HG03097 (cell line): ENCODE measurements at regions not wholly inside any gene's neighbourhood (a gene's known extent, or its start where the extent isn't known, plus 50 kb on each side); places are given as distances from the start of the nearest gene placed in this dataset.

Experiments
- ATAC-seq: cut with Tn5 transposase; IDR thresholded peaks from one replicate; pipeline ENCODE4 v1.9.1; 2021; ENCODE audit not compliant: unreplicated experiment, low FRiP score

- ATAC-seq, result no peak
Observed at GRCh38 chr9:129278391-129279237, 100.6 kb upstream of the IER5L start.

DNA sequence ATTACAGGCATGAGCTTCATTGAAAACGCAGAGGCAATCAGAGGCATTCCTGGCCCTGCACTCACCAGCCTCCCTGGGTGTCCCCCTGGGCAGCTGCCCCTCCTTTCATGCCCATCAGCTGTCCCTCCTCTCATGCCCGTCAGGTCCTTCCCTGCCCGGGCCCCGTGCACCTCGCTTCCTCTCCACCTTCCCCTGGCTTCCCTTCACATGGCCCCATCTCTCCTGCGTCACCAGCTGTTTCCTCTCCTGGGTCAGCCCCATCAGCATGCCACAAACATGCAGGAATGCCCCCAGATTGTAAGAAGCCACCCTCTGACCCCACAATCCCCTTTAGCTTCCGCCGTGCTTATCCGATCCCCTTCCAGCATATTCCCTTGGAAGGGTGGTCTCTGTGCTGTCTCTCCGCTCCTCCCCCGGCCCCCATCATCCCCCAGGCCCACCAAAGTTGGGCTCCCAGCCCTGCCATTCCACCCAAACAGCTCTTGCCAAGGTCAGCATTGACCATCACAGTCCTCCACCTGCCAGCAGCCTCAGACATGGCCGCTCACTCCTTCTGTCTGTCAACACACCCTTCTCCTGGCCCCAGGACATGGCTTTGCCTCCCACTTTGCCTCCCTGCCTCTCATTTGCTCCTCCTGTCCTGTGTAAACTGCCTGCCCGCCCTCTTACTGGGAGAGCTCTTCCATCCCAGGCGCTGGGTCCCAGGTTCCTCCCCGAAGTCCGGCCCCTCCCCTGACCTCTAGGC is 98.6 kb upstream of the IER5L start:
- no peak for ATAC-seq

- no peak for ATAC-seq
Observed at GRCh38 chr9:129275626-129276247, 97.7 kb upstream of the IER5L start.

GRCh38 chr9:129273941-129274684 is 96.1 kb upstream of the IER5L start:
- no peak for ATAC-seq

DNA sequence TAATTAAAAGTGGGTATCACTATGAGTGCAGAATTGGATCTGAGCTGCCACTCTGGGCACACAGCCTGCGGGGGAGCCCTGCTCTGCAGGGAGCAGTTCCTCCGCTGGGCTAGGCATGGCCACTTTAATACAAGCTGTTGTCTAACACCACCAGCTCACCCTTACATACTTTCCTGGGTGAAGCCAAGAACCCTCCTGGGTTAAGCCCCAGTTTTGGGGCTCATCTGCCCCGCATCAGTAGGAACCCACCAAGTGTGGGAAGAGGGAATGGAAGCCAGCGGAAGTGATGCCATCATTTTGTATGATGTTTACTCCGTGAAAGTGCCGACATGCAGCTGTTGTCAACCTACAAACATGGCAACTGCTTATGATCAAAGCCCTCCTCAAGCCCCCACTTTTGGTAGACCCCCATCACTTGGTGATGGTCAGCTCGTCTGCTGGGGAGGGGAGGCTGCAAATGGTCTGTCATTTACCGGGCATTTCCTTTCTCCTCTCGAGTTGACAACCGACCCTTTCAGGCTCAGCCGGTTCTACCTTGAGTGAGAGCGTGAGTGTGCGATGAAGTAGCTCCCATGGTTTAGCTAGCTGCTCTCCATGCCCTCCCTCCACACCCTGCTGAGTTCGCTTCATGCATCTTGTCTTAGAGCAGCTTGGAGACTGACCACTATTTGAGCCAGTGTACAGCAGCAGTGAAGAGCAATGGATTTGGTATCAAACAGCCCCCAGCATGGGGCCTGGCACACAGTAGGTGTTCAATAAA is 95.3 kb upstream of the IER5L start:
- ATAC-seq, result no peak

GRCh38 chr9:129272348-129273025 is 94.4 kb upstream of the IER5L start:
- ATAC-seq, result no peak

DNA sequence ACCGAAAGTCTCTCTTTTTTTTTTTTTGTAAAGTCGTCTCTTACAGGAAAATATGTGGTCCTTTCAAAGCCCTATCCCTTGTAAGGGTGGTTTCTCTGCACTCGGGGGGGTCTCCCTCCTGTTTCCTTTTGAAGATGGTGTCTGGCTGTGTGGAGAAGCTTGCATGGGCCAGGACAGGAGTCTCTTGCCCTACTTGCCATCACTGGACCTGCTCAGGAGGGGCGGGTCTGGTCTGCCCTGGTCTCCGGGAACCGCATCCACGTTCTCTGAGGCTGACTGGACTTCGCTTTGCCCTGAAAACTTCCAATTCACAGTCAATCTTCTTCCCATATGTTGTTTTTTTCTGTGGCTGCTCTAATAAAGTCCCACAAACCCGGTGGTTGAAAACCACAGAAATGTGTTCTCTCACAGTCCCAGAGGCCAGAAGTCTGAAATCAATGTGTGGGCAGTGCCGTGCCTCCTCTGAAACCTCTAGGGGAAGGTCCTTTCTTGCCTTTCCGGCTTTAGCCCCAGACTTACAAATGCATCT is 92.9 kb upstream of the IER5L start:
- ATAC-seq, result peak; percentile 44

GRCh38 chr9:129270205-129270604 is 92.1 kb upstream of the IER5L start:
- ATAC-seq, result peak; percentile 76

- ATAC-seq, result no peak
Observed at GRCh38 chr9:129267141-129267540, 89.1 kb upstream of the IER5L start.

DNA sequence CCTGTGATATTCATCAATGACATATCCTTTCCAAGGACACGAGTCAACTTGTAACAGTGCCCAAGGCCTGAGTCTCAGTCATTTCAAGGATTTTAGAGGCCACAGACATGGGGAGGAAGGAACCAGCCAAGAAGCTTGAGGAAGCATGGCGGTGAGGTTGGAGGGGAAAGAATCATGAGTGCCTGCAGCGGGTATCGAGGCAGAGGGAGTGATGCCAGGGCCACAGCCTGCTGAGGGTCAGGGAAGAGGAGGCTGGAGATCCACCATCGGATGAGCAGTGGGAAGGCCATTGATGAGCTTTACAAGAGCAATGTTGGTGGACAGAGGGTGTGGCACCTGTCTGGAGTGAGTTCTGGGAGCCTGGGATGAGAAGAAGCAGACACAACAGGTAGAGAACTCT is 88.5 kb upstream of the IER5L start:
- no peak for ATAC-seq

- no peak for ATAC-seq
Observed at GRCh38 chr9:129264388-129264787, 86.3 kb upstream of the IER5L start.

GRCh38 chr9:129263836-129264235 is 85.8 kb upstream of the IER5L start:
- no peak for ATAC-seq

DNA sequence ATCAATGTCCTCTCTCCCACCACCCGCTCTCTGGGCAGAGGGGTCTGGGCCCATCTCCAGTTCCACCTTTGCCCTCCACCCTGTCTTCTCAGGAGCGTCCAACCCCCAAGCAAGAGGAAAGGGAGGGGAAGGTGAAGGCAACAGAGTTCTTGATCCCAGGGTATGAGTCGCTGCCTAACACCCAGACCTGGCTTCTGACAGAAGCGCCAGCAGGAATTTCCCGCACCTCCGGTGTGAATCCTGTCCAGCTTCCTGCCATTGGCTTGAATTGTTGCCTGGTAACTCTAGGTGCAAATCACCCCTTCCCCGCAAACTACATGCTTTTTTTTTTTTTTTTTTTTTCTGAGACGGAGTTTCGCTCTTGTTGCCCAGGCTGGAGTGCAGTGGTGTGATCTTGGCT is 84.2 kb upstream of the IER5L start:
- ATAC-seq, result no peak

- no peak for ATAC-seq
Observed at GRCh38 chr9:129259375-129259774, 81.3 kb upstream of the IER5L start.

DNA sequence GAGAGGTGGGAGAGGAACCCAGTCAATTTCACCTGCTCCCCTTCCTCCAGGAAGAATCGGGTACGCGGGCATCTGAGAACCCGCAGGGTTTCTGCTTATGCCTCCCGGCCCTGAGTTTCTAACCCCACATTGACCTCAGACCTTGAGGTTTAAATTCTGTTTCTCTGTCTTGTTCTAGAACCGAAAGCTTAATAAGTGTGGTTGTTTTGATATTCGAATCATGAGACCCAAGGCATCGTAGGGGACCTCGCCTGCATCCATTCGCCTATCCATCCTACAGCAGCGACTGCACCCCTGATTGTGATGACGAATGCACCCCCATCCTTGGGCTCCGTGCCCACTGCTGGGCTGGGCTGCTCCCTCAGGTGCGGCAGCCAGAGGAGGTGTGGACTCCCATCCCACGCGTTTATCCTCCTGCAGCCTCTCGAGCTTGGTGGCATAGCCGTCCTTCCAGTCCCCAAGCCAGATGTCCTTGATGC is 80.8 kb upstream of the IER5L start:
- no peak for ATAC-seq

GRCh38 chr9:129258124-129258822 is 80.2 kb upstream of the IER5L start:
- ATAC-seq, result no peak

DNA sequence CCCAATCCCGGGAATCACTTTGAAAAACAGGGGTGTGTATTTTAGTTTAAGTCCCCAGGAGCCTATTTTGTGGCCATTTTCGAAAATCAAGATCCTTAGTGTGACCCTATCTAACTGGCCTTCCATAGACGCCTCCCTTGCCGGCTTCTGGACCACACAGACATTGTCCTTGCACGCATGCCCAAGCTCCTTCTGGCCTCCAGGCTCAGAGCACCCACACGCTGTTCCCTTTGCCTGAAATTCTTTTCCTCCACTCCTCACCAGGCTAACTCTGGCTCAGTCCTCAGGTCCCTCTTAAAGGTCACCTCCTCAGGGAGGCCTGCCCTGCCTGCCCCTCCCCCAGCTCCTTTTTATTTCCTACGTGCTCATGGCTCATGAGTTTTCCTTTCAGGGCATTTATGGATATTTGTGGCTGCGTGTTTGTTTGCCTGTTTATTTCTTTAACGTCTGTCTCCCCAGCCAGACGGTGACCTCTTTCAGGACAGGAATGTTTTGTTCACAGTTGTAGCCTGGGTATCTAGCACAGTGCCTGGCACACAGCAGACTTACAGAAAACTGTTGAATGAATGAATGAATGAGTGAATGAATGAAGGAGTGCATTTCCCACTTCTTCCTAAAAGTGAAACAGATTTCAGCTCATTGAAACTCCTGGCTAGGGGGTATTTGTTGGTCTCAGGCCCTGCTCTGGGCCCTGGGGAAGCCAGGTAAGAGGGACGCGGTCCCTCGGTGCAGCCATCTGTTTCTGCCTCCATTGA is 79.1 kb upstream of the IER5L start:
- no peak for ATAC-seq
